CD4-positive, alpha-beta T cell treated with Interleukin-10 for 1 hour (primary cell): ENCODE measurements at regions not wholly inside any gene's neighbourhood (a gene's known extent, or its start where the extent isn't known, plus 50 kb on each side); places are given as distances from the start of the nearest gene placed in this dataset.
"Not testable (repeated sequence)": the region's sequence is repeated elsewhere in the genome, so short reads cannot be mapped to it uniquely, and the experiment has no call there.

ENCODE experiments used
- DNase-seq: peaks from one replicate; pipeline ENCODE4 v3.0.0-alpha.2; 2020

DNA sequence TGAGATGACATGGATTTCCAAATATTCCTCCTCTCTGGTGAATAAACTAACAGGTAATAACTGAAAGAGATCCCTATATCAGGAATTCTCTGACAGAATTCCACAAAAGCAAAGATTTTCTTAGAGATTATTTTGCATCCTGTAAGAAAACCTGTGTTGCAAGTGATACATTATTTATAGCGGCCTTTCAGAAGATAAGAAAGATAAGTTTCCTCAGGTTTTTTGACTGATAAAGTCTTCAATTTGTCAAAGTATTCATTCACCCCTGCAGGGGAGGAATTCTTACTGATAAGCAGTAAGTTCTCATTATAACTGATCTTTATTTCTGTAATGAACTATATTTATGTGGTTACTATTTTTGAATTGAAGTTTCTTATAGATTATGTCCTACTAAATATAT lies 554.0 kb downstream of the ARL4A start:
- DNase-seq: no peak

DNA sequence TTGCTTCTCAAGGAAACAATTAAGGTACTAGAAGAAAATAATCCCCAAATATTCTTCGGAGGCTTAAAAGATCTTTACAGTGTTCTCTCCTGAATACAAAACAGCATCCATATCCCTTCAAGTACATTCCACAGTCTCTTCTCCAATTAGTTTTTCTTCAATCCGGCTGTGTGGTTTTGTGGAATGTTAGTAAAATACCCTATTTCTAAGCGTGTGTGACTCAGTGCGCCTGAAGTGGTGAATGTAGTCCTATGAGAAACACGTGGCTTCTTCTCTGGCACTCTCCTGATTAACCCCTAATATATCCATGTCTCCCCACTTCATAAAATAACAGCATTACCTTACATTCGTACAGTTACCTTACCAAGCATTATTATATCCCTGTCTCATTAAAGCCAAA lies 570.2 kb downstream of the ARL4A start:
- DNase-seq: no peak

DNA sequence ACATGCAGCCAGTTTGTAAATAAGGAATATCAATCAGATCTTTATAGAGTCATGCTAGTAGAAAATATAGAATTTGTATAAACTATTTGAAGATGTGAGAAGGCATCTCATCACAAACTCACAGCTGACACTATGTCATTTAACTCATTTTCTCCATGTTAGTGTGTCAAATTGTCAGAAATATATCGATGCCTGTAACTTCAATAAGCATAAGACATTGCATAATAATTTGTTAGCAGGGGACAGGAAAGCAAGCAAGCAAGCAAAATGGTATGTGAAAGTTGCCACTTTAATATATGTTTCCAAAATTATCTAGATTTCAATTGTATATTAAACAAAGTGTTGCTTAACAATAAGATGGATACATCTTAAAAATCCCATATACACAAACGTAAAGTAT lies 571.0 kb downstream of the ARL4A start:
- no peak for DNase-seq

DNA sequence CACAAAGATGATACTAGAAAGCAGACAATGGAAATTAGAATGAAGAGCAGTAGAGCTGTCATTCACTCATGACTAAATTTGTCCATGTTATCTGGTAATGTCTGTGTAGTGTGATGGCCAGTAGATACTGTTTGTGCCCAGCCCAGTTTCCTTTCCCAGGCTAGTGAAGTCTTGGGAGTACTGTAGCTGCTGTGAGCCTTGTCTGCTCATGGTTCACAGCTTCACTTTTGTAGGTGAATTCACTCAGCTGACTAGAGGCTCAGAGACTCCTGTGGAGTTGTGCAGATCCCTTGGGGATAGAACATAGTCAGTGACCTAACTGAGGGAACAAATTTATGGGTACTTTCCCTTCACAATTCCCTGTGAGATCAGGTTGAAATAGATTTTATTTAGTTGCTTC lies 572.5 kb downstream of the ARL4A start:
- DNase-seq: no peak

DNA sequence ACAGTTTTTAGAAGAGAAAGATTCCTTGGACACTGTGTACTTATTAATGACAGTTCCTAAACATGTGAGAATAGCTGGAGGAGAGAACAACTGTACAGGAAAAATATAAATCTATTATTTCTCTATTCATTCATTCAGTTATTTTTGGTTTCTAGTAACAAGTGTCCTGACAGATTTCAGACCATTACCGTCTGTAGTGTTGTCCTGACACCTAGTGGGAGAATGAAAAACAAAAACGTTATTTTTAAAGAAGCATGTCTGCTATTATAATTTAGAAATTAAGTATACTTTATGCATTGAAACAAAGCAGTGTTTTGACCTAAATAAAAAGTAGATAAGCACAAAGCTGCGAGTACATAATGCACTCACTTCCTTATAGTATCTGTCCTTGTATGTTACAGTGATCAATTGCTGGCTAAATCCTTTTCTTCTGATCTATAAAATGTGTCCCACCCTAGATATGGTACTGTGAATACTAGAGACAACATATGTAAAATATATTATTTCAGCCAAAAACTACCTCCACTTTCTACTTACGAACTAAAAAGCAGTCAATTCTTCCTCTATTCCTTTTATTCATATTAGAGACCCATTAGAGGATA lies 575.6 kb downstream of the ARL4A start:
- DNase-seq: peak; percentile 47

DNA sequence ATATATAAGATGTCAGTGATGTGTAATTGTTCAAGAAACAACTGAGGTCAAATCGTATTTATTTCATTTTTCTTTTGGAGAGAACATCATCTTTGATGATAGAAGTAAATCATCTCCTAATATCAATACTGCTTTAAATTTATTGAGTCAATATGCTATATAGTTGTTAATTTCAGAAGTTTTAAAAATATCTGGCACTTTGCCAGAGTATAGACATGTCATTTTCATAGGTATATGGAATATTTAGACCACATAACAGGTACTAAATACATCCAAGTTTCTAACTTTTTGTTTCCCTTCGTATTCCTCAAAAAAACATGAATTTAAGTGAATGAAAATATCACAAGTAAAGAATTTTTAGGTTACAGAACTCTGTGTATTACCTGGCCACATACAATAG lies 577.8 kb downstream of the ARL4A start:
- no peak for DNase-seq

DNA sequence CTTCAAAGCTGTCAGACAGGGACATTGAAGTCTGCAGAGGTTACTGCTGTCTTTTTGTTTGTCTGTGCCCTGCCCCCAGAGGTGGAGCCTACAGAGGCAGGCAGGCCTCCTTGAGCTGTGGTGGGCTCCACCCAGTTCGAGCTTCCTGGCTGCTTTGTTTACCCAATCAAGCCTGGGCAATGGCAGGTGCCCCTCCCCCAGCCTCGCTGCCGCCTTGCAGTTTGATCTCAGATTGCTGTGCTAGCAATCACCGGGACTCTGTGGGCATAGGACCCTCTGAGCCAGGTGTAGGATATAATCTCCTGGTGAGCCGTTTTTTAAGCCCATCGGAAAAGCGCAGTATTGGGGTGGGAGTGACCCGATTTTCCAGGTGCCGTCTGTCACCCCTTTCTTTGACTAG lies 586.8 kb downstream of the ARL4A start:
- not testable (repeated sequence) for DNase-seq

DNA sequence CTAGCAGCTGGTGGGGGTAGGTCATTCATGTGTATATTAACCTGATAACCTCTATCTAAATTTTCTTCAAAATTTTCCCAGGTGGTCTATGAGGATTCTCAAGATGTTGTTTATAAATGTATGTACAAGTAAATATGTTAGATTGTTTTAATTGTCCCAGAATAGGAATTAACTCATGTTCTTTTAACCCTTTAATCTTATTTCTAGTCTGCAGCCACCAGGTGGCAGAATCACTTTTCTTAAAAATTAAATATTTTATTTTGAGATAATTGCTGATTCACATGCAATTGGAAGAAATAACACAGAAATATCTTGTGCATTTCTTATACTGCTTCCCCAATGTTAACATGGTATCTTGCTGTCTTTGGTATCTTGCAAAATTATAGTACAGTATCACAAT lies 589.5 kb downstream of the ARL4A start:
- DNase-seq: no peak

DNA sequence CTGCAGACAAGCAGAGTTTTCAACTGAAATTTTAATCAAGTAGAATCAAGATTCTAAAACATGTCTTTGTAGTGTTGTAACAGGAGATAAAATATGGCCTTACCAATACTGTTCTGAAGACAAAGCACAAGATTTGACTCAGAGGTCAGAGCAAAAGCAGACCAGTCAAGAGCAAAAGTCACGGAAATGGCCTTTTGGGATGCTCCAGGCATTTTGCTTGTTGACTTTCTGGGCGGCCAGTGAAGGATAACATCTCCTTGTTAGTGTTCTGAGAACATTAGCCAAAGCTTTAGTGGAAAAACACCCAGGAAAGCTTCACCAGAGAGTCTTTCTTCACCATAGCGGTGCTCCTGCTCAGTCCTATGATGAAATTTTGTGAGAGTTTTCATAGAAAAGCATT lies 590.6 kb downstream of the ARL4A start:
- DNase-seq: no peak

DNA sequence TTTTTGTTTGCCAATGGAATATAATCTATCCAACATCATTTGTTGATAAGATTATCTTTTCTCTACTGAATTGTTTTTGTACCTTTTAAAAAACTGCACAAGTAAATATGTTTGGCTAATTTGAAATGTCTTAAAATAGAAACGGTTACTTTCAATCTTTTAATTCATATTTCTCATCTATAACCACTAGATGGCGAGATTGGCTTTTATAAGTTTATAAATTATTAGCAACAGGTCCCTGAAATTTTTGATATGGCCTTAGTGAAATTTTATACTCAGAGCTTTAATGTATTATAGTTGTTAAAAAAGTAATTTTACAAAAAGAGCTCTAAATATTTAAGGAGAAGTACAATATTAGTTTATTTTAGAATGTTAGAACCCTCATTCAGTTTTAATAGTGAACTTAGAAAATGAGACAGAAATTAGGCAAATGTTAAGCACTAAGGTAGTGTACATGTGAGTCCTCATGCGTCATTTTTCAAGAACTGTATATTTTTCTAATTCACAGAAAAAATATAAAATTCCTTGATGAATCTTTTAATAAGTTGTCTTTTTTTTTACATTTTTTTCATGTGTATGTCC lies 592.5 kb downstream of the ARL4A start:
- DNase-seq: peak; percentile 10

DNA sequence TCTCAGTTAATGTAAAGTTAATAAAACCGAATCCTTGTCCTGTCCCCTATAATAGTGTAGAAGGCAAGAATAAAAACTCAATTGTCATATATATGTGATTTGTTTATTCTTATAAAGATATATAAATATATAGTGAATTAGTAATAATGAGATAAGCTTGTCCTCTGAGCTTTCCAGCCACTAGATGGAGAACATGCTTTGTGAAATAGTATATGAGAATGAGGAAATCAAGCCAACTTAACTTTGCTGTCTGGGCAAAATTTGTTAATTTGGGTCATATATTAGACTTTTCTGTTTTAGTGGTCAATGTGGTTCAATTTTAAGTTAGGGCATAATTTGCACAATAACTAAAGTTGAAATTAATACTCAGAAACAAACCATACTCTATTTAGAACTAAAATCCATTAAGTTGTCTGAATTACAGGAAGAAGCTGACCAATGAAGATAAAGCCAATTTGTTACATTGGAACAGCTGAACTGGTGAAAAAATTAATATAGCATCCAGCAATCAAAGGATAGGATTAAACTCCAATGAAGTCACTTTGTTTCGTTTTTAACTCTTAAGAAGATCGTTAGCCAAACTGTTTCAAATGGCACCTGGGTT lies 595.0 kb downstream of the ARL4A start:
- DNase-seq: no peak

DNA sequence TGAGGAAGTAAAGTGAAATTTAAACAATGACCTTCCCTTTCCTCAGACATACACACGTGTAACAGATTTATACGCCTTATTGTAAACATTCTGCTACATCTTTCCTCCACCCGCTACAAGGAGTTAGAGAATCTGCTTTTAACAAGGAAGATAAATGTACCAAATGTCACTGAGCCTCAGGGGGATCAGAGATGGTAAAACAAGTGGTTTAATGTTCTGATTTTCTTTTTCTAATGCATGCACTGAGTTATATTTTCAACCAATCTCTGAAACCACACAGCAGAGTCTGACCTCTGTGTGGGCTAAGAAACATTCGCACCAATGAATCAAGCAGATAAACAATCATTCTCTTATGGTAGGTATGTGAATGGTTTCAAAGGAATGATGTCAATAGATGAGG lies 599.5 kb downstream of the ARL4A start:
- no peak for DNase-seq

DNA sequence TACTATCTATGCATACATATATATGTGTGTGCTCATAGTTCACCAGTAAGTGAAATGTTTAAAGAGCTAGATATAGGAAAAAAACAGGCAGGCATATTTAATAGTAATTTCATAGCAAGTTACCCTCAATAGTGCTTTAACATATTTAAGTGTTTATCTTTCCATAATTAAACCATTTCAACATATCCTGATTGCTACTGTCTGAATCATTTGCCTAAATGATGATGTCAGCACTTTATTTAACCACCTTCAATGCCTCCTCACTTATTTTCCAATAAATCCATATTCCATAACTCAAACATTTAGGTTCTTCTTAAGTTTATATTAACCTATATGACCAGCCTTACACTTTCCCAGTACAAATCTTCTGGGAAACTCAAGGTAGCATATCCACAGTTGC lies 601.1 kb downstream of the ARL4A start:
- DNase-seq: no peak

DNA sequence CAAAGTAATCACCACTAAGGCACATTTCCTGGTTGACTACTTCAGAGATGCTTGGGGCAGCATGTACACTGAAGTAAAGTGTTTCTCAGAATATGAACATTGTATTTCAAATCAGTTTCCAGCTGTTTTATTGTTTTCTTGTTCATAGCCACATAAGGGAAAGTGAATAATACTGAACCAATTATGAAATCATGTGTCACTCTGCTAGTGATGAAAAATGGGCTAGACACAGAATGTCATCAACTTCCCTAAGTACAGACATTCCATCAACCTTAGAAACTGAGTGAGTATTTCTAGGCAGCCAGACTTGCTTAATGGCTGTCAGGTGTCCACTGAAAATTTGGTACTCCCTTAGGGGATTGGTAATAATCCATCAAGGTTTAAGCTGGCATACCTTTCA lies 603.5 kb downstream of the ARL4A start:
- DNase-seq: no peak

DNA sequence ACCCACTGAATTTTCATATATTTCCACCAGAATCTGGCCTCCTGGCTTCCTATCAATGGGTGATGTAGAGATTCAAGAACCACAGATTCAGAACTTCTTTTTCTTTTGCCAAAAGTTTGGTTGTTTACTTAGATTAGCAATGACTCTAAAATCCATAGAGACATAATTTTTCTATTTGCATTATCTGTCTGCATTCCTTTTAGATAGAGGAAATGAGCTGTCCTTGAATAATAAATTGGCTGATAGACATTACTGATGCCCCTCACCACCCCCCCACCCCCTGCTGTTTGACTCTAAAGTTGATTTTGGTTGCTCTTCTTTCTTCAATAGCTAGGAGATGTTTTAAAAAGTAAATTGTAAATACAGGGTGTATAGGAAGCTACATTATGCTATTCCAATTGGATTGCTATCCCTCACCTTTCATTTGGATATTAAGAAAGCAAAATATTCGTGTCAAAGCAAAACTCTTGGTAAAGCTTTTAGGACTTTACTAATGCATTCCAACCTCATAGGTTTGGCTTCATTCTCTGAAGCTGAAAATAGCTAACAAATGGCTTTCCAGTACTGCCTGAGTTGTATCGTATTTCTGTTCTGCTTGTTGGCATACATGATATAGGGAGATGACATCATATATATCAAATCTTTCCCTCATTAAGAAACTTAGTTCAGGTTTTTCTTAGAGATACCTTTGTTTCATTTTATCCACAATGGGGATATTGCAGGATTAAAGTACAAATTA lies 606.0 kb downstream of the ARL4A start:
- DNase-seq: no peak

DNA sequence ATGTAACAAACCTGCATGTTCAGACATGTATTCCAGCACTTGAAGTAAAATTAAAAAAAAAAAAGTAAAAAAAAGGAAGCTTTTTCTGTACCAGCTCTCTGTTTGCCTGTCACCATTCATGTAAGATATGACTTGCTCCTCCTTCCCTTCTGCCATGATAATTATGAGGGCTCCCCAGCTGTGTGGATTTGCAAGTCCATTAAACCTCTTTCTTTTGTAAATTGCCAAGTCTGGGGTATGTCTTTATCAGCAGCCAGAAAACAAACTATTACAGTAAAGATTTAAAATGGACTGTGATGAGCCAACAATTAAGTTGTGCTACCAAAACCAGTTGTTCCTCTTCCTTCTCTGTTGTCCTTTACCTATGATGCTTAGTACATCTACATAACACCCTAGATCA lies 619.6 kb downstream of the ARL4A start:
- no peak for DNase-seq

DNA sequence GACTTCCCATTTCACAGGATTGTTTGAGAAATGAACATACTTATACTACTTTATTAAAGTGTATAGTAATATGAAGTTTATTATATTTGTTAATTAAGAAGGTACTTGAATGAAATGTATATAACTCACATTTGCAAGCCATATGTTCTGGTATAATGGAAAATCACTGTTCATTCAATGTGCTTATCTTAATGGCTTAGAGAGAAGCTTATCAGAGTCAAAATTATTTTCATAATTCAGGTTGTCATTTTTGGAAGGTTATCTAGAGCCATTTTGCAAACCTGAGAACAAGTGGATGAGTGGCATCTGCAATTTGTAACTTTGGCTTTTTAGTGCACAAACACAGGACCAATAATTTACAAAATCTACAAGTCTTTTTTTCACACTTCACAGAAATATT lies 621.0 kb downstream of the ARL4A start:
- DNase-seq: no peak

DNA sequence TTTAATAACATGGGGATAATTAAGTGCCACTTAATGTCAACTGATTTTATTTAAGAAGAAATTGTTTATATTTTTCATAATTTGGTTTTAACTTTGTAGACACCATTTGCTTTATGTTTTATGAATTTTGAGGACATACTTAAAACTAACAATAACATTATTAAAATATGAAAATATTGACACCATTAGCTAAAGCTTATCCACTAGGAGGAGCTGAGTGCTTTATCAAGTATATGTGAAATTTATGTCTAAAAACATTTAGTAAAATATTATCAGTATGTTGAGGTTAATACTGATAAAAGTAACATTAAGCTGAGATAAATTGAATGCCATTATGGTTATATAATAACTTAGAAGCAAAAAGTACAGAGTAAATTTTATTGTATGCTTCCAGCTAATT lies 622.1 kb downstream of the ARL4A start:
- no peak for DNase-seq

DNA sequence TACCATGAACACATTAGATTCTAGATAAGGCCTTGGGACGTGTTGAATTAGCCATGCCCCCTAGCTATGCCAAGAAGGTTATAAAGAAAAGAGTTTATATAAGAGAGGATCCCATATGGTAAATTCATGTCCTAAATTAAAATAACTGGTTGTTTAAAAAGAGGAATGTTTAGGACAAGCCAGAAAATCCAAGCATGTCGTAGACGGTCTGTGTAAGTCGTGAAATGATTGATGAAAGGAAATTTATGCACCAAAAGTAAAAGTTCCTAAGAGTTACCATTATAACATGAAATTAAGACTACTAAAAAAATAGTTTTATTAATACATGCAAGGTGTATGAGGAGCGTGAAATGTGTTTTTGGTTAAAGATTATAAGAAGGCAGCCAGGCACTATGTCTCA lies 624.9 kb downstream of the ARL4A start:
- DNase-seq: no peak

DNA sequence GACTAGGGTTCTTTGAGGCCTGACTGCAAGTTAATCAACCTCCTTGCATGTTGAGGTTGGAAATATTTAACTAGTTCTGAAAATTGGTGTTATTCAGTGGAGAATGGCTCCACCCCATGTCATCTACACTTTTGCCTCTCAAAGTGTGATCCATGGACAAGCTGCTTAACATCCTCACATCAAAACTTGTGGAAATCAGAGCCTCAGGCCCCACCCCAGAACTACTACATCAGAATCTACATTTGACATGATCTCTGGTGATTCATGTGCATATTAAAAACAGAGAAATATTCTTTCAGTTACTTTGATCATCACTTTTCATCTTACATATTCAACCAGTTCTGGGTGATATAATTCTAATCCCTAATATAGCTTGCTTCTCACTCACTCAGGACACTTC lies 632.9 kb downstream of the ARL4A start:
- no peak for DNase-seq

DNA sequence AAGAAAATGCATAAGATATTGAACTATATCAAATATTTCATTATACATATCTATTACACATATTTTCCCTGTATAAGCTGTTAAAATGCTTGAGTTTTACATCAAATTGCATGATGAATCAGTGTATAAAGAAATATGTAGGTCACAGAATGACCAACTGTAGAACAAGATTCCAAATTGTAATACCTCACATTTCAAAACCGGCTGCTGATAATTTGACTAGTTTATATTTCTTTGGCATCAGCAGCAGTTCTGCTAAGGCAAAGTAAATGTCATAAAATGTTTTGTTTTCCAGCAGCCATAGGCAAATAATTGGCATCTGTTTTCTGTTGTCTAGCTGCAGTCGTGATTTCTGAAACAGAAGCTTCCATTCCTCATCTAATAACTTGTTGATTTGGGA lies 633.9 kb downstream of the ARL4A start:
- DNase-seq: no peak

DNA sequence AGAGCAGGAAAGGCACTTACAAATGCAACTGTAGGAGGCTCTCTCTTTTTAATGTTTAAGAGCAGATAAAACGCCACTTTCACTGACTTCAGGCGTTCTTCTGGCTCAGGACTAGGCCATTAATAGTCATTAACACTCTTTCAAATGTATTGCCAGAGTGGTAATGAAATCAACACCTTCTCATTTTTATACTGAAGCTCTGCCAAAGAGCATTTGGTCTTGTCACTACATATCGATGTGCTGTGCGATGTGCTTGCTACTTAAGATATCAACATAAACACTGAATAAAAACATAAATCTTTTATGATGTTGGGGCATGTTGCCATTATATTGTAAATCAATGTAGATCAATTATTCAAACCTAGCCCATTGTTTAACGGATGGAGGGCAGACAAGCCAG lies 634.7 kb downstream of the ARL4A start:
- DNase-seq: no peak

DNA sequence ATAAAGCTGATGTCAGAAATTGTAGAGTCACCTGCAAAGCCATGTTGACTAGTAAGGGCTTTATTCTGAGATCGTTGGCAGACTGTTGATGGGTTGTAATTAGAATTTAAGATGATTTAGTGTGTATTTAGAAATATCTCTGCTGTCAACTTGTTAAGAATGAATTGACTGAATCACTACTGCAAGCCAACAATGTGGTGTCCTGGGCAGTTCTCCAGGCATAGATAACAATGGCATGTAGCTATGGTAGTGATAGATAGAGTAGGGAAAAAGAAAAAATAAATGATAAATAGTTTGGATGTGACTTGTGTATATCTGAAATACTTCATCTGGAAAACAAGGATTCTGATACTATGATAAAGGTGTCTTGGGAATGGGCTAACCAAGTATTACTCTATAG lies 640.2 kb downstream of the ARL4A start:
- no peak for DNase-seq

DNA sequence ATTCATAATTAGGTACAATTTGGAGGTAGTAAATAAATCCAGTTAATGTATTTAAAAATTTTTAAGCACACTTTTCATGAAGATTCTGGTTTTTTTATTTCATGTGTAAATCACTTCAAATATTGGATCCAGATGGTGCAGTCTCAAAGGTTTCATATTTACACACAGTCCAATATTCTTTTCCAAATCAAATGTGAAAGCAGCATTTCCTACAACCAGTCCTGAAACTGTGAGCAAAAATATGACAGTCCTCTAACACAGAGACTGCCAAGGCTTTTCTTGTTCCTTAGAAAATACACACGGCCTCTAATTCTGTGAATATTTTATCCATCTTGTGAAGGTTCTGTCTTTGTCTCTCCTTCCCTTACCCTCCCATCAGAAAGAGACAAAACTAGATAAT lies 645.9 kb downstream of the ARL4A start:
- no peak for DNase-seq
